ENCODE measurements at regions not wholly inside any gene's neighbourhood (a gene's known extent, or its start where the extent isn't known, plus 50 kb on each side); places are given as distances from the start of the nearest gene placed in this dataset.

DNA sequence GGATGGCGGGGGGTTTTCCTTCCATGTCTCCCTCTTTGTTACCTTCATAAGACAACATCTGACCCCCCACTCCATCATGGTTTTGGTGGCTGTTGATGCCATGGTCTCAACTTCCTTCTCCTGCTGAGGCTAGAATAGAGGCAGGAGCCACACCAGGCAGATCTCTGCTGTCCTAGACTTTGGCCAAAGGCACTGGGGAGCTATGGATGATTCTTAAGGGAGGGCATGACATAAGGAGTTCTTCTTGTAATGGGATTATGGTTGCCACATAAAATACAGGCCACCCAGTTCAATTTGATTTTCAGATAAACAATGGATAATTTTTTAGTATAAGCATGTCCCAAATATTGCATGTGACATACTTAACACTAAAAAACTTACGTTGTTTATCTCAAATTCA, 52.2 kb upstream of the IER5L start:
- H3K79me1 ChIP-seq (ENCODE audit: low read depth, low read length): no peaks in the 10 kb centered on the region; the same call in 1 of the 2 replicates
- 63% methylated on average over 2 of the region's 2 CpGs; no CpG with 5 or more reads in 1 of the 2 experiments for WGBS, 2 experiments (ENCODE audit: extremely low coverage in 1 of 2, insufficient coverage in 1 of 2, insufficient read length in 1 of 2, insufficient replicate concordance in 2 of 2, low coverage in 1 of 2, low lambda C conversion rate in 2 of 2, missing lambda C conversion rate in 1 of 2)
- no peak for FAIRE-seq

More for the DNA sequence above, 52.2 kb upstream of the IER5L start:
- Histone ChIP-seq H3K23ac (ENCODE audit: insufficient read length) (no peak overlapping the region), H2AFZ (ENCODE audit: low read length) (no peak overlapping the region), H3K56ac (replicated peaks; ENCODE audit: insufficient read length, low read depth, low read length) (no peak overlapping the region), H3K14ac (ENCODE audit: insufficient read length) (no peak overlapping the region), H2BK5ac (ENCODE audit: low read depth, low read length) (no peak overlapping the region), H4K5ac (ENCODE audit: insufficient read length, low read depth, low read length) (no peak overlapping the region), H2AK5ac (ENCODE audit: low read depth, low read length) (no peak overlapping the region), H3K36me3 (ENCODE audit: control insufficient read depth in 2 of 4, insufficient read depth in 4 of 4, low read length in 3 of 4) (no peaks in the 10 kb centered on the region), H3K9ac (replicated peaks in 1 of 4; ENCODE audit: extremely low read depth in 1 of 4, low read depth in 3 of 4, low read length in 3 of 4) (no peak overlapping the region), H3K18ac (ENCODE audit: extremely low read depth, low read length) (no peak overlapping the region), H3K4me1 (replicated peaks in 1 of 4; ENCODE audit: control insufficient read depth in 3 of 4, insufficient read depth in 4 of 4, low read length in 3 of 4) (peaks cover 0 to 10% (median 5%) of the 10 kb centered on the region in 4 experiments; a peak in 6 of 7 replicates), H4K91ac (replicated peaks; ENCODE audit: insufficient read length, low read length) (no peak overlapping the region), H3K4ac (replicated peaks; ENCODE audit: insufficient read length, low read depth, low read length) (no peak overlapping the region), H3K9me3 (ENCODE audit: insufficient read depth in 2 of 2, low read depth in 1 of 2, low read length in 1 of 2) (no peaks in the 10 kb centered on the region), H4K20me1 (replicated peaks in 1 of 2; ENCODE audit: control insufficient read depth in 1 of 2, insufficient read depth in 2 of 2, low read length in 2 of 2) (peaks cover 0 to 2% of the 10 kb centered on the region in 2 experiments), H3K27me3 (replicated peaks in 1 of 4; ENCODE audit: control insufficient read depth in 3 of 4, extremely low read depth in 1 of 4, insufficient read depth in 3 of 4, low read length in 3 of 4) (no peaks in the 10 kb centered on the region), H3K27ac (ENCODE audit: low read depth, low read length) (no peak overlapping the region), H2BK15ac (ENCODE audit: low read length) (no peak overlapping the region), H2BK120ac (replicated peaks; ENCODE audit: low read depth, low read length) (no peak overlapping the region), H3K79me2 (ENCODE audit: control insufficient read depth in 1 of 2, insufficient read depth in 2 of 2, low read length in 2 of 2) (no peaks in the 10 kb centered on the region), H3K4me3 (ENCODE audit: extremely low read depth in 1 of 4, insufficient read depth in 2 of 4, low read depth in 3 of 4, low read length in 4 of 4) (no peak overlapping the region), H3K23me2 (ENCODE audit: low read depth, low read length) (peaks cover 12% of the 10 kb centered on the region; the same call in 1 of the 2 replicates), H4K8ac (ENCODE audit: extremely low read depth, insufficient read depth, low read length) (no peak overlapping the region), H2BK20ac (ENCODE audit: low read length) (no peak overlapping the region), H3K4me2 (ENCODE audit: insufficient read depth in 1 of 2, low read depth in 2 of 2, low read length in 2 of 2) (no peak overlapping the region), H2BK12ac (ENCODE audit: low read depth, low read length) (no peak overlapping the region)
- TF ChIP-seq KDM1A (IDR thresholded peaks at IDR 0.05; ENCODE audit: borderline replicate concordance, low read length): peak; percentile 88
- TF ChIP-seq EGR1 (IDR thresholded peaks at IDR 0.05; ENCODE audit: borderline replicate concordance, low read depth, low read length): no peak
- TF ChIP-seq JUN (IDR thresholded peaks at IDR 0.05; ENCODE audit: low read depth, low read length): no peak
- no peak for TF ChIP-seq TBP (IDR thresholded peaks at IDR 0.05; ENCODE audit: low read depth, low read length)
- peak in 1 of 2 experiments; percentile 34; a peak in 1 of 4 replicates for TF ChIP-seq HDAC2 (IDR thresholded peaks at IDR 0.05; ENCODE audit: borderline replicate concordance in 1 of 2, low read depth in 2 of 2, low read length in 2 of 2)
- no peak for TF ChIP-seq SUZ12 (IDR thresholded peaks at IDR 0.05; ENCODE audit: low read length)
- TF ChIP-seq, protein P1, sequence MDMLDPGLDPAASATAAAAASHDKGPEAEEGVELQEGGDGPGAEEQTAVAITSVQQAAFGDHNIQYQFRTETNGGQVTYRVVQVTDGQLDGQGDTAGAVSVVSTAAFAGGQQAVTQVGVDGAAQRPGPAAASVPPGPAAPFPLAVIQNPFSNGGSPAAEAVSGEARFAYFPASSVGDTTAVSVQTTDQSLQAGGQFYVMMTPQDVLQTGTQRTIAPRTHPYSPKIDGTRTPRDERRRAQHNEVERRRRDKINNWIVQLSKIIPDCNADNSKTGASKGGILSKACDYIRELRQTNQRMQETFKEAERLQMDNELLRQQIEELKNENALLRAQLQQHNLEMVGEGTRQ (IDR thresholded peaks at IDR 0.05; ENCODE audit: low read length): no peak
- no peak for TF ChIP-seq CTBP2 (IDR thresholded peaks at IDR 0.05; ENCODE audit: borderline replicate concordance, insufficient read depth, insufficient read length, low read length)
- no peak for TF ChIP-seq BRCA1 (IDR thresholded peaks at IDR 0.05; ENCODE audit: low read depth, low read length)
- DNase-seq (ENCODE audit: low read depth in 1 of 2, low spot score in 2 of 2): no peak
- ChIA-PET POLR2A (ENCODE audit: partially characterized antibody) (no interaction called here), CTCF (ENCODE audit: partially characterized antibody) (interaction anchor here (1.5 to 1.8 kb wide), 2 partner anchors 8 to 18 kb away, joined by 6 read pairs; no protein-coding TSS in a partner anchor)
